Non-pigmented ciliary epithelial cell (primary cell): ENCODE measurements at regions not wholly inside any gene's neighbourhood (a gene's known extent, or its start where the extent isn't known, plus 50 kb on each side); places are given as distances from the start of the nearest gene placed in this dataset.

Experiments
- DNase-seq: peaks from one replicate; pipeline ENCODE4 v3.0.0-alpha.2; 2010; ENCODE audit warnings: low read depth

DNA sequence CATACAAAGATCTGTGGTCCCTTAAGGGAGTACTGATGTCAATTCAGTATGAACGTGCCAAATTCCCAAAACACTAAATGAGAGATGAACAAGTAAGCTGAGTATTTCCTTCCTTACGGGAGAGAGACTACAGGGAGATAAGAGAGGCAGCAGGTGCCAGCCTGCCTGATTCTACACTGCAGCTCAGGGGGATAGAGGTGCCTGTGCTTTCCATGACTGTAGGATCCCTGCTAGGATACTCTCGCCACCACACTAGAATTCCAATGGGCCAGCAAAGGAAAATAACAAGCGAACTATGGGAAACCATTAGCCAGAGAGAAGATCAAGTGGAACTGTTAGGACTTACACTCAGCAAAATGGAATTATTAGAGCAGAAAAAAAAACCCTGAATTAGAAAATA, 198.5 kb upstream of the BTBD3 start:
- no peak for DNase-seq

DNA sequence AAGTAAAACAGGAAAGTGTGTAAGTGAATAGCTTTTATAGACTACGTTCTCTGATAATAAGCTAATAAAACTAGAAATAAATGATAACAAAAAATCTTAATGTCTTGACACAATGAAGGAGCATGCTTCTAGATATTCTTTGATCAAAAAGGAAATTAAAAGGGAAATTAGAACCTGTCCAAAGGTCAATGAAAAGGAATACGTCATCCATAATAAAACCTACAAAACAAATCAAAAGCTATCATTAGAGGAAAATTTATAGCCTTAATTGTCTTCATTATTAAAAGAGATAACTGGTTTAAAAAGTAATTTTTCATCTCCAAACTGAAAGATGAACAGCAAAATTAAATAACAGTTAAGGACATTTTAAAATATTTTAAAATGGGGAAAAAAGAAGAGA, 196.3 kb upstream of the BTBD3 start:
- DNase-seq = no peak

DNA sequence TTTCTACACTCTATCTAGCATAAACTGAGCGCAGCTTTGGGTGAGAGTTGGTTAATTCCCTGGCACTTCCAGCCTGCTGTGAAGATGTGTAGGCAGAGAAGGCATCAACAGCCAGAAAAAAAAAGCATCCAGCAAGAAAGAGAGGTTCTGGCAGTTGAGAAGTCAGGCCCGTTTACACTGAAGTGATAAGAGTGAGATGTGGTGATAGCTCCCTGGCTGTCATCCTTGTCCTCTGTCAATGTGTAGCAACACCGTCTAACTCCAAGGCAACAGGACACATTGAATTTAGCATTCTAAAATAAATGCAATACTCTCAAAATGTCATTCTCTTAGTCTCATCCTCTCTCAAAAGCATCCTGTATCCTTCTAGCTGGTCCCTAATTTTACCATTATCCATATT, 193.6 kb upstream of the BTBD3 start:
- DNase-seq = no peak

- DNase-seq = no peak
Observed at GRCh38 chr20:11726026-11726425, 191.7 kb upstream of the BTBD3 start.

GRCh38 chr20:11727708-11728107, 190.0 kb upstream of the BTBD3 start:
- no peak for DNase-seq

- no peak for DNase-seq
Observed at GRCh38 chr20:11728937-11729336, 188.8 kb upstream of the BTBD3 start.

- no peak for DNase-seq
Observed at GRCh38 chr20:11729806-11730205, 187.9 kb upstream of the BTBD3 start.

DNA sequence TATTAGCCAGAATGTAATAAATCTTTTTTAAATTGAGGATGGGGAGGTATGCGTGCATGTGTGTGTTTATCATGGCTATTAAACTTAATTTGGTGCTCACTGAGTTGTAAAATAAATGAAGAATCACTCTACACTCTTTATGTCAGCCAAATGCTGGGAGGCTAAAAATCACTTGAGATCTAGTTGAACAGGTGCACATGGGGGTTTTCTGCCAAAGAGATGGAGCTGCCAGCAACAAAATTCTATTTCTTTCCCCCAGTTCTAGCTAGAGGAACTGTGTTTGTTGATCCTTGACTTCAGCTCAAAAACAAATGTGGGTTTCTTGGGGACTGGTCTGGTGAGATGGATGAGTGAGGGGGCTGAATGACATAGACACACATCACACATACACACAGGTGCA, 183.3 kb upstream of the BTBD3 start:
- no peak for DNase-seq

DNA sequence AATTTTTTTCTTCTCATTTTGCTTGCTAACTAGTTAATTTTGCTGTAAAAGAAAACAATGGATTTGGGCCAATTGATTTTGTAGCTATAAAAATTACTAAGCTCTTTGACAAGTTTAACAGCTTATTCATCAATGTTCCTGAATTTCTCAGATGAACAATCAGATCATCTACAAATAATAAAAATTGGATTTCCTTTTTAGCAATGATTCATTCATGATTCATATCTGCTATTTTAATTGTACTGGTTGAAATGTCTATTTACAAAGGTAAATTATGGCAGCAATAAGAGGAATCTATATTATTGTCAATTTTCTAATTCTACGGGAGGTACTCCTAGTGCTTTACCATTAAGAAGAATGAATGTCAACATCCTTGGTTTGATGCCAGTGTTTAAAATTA, 178.8 kb upstream of the BTBD3 start:
- DNase-seq = no peak

- no peak for DNase-seq
Observed at GRCh38 chr20:11740975-11741374, 176.7 kb upstream of the BTBD3 start.

DNA sequence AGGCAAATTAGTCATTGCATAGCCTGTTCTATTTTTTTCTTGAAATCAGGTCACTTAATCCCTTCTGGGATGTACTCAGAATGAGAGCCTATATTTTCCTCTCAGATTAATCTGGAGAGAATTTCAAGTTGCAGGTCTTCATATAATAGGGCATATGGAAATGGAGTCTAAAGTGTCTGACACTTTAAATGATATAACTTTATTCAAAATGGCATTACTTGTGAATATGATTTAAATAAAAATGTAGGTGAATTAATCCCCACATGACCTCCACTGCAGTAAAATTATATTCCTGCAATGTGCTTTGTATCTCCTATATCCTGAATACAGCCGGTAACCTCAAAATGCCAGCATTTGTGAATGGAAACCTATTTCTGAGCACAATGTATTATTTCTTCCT, 172.5 kb upstream of the BTBD3 start:
- DNase-seq = no peak

GRCh38 chr20:11748436-11748835, 169.3 kb upstream of the BTBD3 start:
- DNase-seq = no peak

DNA sequence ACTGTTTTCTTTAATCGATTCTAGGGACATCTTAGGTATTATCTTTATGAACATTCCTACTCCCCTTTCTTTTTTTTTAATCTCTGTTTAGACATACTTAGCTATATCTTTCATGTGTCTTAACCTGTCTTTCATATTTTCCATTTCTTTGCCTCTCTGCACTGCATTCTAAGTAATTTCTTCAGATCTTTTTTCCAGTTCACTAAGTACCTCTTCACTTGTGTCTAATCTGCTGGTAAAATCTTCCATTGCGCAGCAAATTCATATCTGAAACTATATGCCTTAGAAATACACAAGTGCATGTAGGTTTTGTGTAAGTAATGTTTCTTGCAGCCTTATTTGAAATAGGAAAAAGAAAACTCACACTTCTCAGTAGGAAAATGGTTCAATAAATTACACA, 165.4 kb upstream of the BTBD3 start:
- no peak for DNase-seq

GRCh38 chr20:11753155-11753554, 164.5 kb upstream of the BTBD3 start:
- no peak for DNase-seq

DNA sequence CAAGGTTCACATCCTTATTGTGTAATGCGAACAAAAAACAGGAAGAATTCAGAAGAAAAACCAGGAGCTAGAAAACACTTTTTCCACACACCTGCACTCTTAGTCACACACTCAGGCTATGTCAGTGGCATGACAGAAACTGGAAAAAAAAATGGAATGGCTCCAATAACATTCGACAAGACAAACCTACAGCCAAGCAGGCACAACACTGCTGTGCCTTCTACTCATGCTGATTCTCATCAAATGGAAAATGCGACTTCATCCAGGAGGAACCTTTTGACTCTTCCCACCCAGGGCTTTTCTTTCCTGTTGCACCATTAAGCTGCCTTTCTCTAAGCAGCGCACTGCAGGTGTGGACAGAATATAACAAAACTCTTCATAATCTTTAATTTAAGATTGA, 163.2 kb upstream of the BTBD3 start:
- no peak for DNase-seq

GRCh38 chr20:11755071-11755841, 162.4 kb upstream of the BTBD3 start:
- no peak for DNase-seq

- no peak for DNase-seq
Observed at GRCh38 chr20:11761497-11761896, 156.2 kb upstream of the BTBD3 start.

DNA sequence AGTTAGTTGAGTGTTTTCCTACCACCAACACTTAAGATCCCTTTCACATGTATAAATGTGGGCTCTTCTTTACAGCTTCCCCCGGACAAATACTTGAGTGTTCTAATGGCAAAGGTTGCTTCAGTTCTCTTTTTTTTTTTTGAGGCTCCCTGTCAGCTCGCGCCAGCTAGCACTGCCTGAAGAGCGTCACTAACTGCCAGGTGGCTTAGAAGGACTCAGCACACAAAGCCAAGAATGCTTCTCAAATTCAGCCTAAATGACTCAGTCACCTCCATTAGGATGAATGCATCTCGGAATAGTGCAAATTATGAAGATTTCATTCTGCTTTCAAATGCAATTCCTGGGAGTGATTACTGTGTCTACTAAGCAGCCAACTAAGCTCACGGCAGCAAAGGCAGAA, 150.7 kb upstream of the BTBD3 start:
- DNase-seq = peak; percentile 36

DNA sequence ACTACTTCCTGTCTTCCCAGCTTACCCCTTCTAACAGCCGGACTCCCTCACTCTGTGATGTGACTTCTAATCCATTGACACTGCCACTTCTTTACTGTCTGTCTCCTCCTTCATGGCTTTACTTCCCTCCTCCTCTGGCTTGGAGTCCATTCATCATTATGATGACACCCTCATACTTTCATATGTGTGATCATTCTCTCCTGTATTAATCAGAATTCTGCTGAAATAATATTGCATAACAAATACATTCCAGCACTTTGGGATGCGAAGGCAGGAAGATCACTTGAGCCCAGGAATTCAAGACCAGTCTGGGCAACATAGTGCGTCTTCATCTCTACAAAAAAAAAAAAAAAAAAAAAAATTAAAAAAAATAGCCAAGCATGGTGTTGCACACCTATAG, 147.9 kb upstream of the BTBD3 start:
- no peak for DNase-seq

GRCh38 chr20:11772226-11772730, 145.4 kb upstream of the BTBD3 start:
- no peak for DNase-seq

DNA sequence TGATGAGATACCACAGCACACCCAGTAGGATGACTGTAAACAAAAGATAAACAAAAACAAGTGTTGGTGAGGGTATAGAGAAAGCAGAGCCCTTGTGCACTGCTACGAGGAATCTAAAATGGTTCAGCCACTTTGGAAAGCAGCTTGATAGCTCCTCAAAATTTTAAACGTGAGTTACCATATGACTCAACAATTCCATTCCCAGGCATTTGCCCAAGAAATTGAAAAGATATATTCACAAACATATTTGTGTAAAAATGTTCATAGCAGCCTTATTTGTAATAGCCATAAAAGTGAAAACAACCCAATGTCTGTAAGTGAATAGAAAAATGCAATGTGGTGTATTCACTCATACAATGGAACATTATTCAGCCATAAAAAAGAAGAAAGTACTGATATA, 141.0 kb upstream of the BTBD3 start:
- no peak for DNase-seq

DNA sequence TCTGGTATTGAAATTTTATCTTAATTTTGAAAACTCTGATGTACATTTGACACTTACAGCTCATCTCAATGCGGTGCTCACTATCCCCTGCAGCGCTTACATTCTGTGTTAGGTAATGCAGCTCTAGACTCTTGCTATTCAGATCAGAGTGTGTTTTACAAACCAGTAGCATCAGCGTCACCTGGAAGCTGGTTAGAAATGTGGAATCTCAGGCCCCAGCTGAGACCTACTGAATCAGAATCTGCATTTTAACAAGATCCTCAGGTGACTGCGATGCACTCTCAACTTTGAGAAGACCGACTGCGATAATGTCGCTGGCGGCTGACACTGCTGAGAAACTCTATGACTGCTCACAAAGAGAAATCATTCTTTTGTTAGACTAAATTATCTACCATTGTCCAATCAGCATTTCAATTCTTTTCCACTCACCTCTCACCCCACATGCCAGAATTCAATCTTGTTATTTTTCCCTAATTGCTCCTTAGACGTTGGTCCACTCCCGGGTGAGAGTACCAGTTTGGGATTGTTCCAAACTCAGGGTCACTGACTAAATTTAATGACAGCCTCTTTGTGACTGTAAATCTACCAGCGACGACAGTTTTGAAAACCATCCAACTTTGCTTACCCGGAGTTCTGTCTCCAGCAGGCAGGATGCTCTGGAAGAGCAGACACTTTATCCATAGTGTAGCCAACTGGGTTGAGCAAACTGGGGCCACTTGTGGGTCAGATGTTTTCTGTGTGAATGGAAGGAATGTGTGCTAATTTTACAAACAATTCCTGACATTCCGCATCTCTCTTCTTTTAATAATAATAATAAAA, 140.1 kb upstream of the BTBD3 start:
- peak; percentile 27 for DNase-seq

- no peak for DNase-seq
Observed at GRCh38 chr20:11778206-11778570, 139.5 kb upstream of the BTBD3 start.
